GM18951 (cell line): ENCODE measurements at regions not wholly inside any gene's neighbourhood (a gene's known extent, or its start where the extent isn't known, plus 50 kb on each side); places are given as distances from the start of the nearest gene placed in this dataset.

ENCODE experiments used
- POLR2A ChIP-seq: IDR thresholded peaks from 4 replicates; pipeline ENCODE4 v1.6.1; 2011; ENCODE audit warnings: mild to moderate bottlenecking; ENCODE audit not compliant: insufficient read length, insufficient read depth; ENCODE audit errors: extremely low read depth
- in situ Hi-C: fragments of 300-500 bp; cut with MboI; formaldehyde crosslinking; loops from one replicate; pipeline ENCODE4 v1.12.0; 2022; ENCODE audit warnings: low sequenced_read_pairs, mixed read lengths, inconsistent platforms; ENCODE audit not compliant: unreplicated experiment

- in situ Hi-C loops = no loop called here
- TF ChIP-seq POLR2A = no peak
Observed at GRCh38 chr3:135771760-135772159, 193.8 kb upstream of the PPP2R3A start.

GRCh38 chr3:135779024-135779423 lies 186.5 kb upstream of the PPP2R3A start:
- TF ChIP-seq POLR2A = no peak
- in situ Hi-C loops = no loop called here

GRCh38 chr3:135779590-135780235 lies 185.8 kb upstream of the PPP2R3A start:
- in situ Hi-C loops = no loop called here

GRCh38 chr3:135781026-135781815 lies 184.3 kb upstream of the PPP2R3A start:
- no peak for TF ChIP-seq POLR2A
- in situ Hi-C loops = no loop called here

More at GRCh38 chr3:135779590-135780235, 185.8 kb upstream of the PPP2R3A start:
- no peak for TF ChIP-seq POLR2A

- in situ Hi-C loops = no loop called here
- TF ChIP-seq POLR2A = no peak
Observed at GRCh38 chr3:135784557-135784956, 181.0 kb upstream of the PPP2R3A start.

GRCh38 chr3:135788146-135788545 lies 177.4 kb upstream of the PPP2R3A start:
- in situ Hi-C loops = no loop called here
- no peak for TF ChIP-seq POLR2A

GRCh38 chr3:135788978-135789377 lies 176.6 kb upstream of the PPP2R3A start:
- no peak for TF ChIP-seq POLR2A
- in situ Hi-C loops = no loop called here

- in situ Hi-C loops = no loop called here
- TF ChIP-seq POLR2A = no peak
Observed at GRCh38 chr3:135792174-135792573, 173.4 kb upstream of the PPP2R3A start.

- in situ Hi-C loops = no loop called here
Observed at GRCh38 chr3:135792858-135793475, 172.6 kb upstream of the PPP2R3A start.

GRCh38 chr3:135800071-135800549 lies 165.4 kb upstream of the PPP2R3A start:
- in situ Hi-C loops = no loop called here

More at GRCh38 chr3:135792858-135793475, 172.6 kb upstream of the PPP2R3A start:
- TF ChIP-seq POLR2A = no peak

GRCh38 chr3:135801018-135801417 lies 164.5 kb upstream of the PPP2R3A start:
- no peak for TF ChIP-seq POLR2A
- in situ Hi-C loops = no loop called here

More at GRCh38 chr3:135800071-135800549, 165.4 kb upstream of the PPP2R3A start:
- no peak for TF ChIP-seq POLR2A

- in situ Hi-C loops = no loop called here
- no peak for TF ChIP-seq POLR2A
Observed at GRCh38 chr3:135802171-135802570, 163.4 kb upstream of the PPP2R3A start.

- in situ Hi-C loops = no loop called here
- TF ChIP-seq POLR2A = no peak
Observed at GRCh38 chr3:135803028-135803692, 162.4 kb upstream of the PPP2R3A start.
